Lung (tissue), 11 donors: ENCODE measurements at regions not wholly inside any gene's neighbourhood (a gene's known extent, or its start where the extent isn't known, plus 50 kb on each side); places are given as distances from the start of the nearest gene placed in this dataset.

ENCODE experiments used
- ATAC-seq: fragments of 200-7000 bp; cut with Tn5 transposase; one replicate; pipeline ENCODE4 v1.9.1; 2020; ENCODE audit warnings: moderate number of reproducible peaks; ENCODE audit not compliant: insufficient read depth, low FRiP score
- DNase-seq, 3 donors: peaks; one replicate each; pipeline ENCODE4 v3.0.0-alpha.2; 2013 to 2017
- H3K27ac ChIP-seq, 2 donors: one replicate each; pipeline ENCODE4 v1.5.1; 2013; ENCODE audit warnings: mild to moderate bottlenecking in 2 of 2, moderate library complexity in 2 of 2, control low read depth in 1 of 2, inconsistent platforms in 1 of 2, low read depth in 1 of 2, low read length in 1 of 2
- H3K27me3 ChIP-seq, 3 donors: one replicate each; pipeline ENCODE4 v1.5.1; 2013; ENCODE audit warnings: low read length in 2 of 3; ENCODE audit not compliant: control insufficient read depth in 3 of 3, insufficient read depth in 3 of 3
- H3K36me3 ChIP-seq, 4 donors: one replicate each; pipeline ENCODE4 v1.5.1; 2013; ENCODE audit warnings: low read length in 4 of 4, mild to moderate bottlenecking in 1 of 4, moderate library complexity in 1 of 4; ENCODE audit not compliant: control insufficient read depth in 4 of 4, insufficient read depth in 4 of 4
- H3K4me1 ChIP-seq, 5 donors: one replicate each; pipeline ENCODE4 v1.5.1; 2013; ENCODE audit warnings: low read length in 5 of 5, mild to moderate bottlenecking in 2 of 5, moderate library complexity in 1 of 5; ENCODE audit not compliant: control insufficient read depth in 5 of 5, insufficient read depth in 5 of 5
- H3K4me3 ChIP-seq: one replicate; pipeline ENCODE4 v1.5.1; 2013; ENCODE audit warnings: mild to moderate bottlenecking, control low read depth, moderate library complexity
- H3K9ac ChIP-seq, 2 donors: one replicate each; pipeline ENCODE4 v1.5.1; 2013; ENCODE audit warnings: low read length in 2 of 2, control low read depth in 1 of 2; ENCODE audit not compliant: insufficient read depth in 1 of 2
- H3K9me3 ChIP-seq, 4 donors: one replicate each; pipeline ENCODE4 v1.5.1; 2013; ENCODE audit warnings: low read length in 3 of 4, mild to moderate bottlenecking in 1 of 4, moderate library complexity in 1 of 4; ENCODE audit not compliant: control insufficient read depth in 4 of 4, insufficient read depth in 3 of 4
- CTCF ChIP-seq: IDR thresholded peaks from 2 replicates; pipeline ENCODE4 v1.5.1; 2012; ENCODE audit warnings: mild to moderate bottlenecking; ENCODE audit errors: control extremely low read depth, extremely low read depth
- WGBS, 2 donors: extraction: QIAGEN DNeasy Blood & Tissue Kit; methylation state at CpG; one replicate each; pipeline ENCODE4 v1.1.7; 2013; 5-methylcytosine and 5-hydroxymethylcytosine counted together
- donor health status: control.
- donor health status: control.
- donor health status: Bipolar disorder and iron deficiency.
- donor health status: healthy.
- donor health status: DM: yes; HTN: yes; CAD: no.

GRCh38 chr6:15775076-15775634 lies 112.3 kb upstream of the DTNBP1 start:
- Histone ChIP-seq H3K36me3 (no peaks in the 10 kb centered on the region), H3K27ac (no peak overlapping the region), H3K9ac (no peak overlapping the region), H3K27me3 (no peaks in the 10 kb centered on the region), H3K4me3 (no peak overlapping the region), H3K4me1 (no peaks in the 10 kb centered on the region), H3K9me3 (no peaks in the 10 kb centered on the region)
- no peak for DNase-seq
- TF ChIP-seq CTCF = no peak
- WGBS, 2 donors = 98% methylated on average over 2 of the region's 2 CpGs
- no peak for ATAC-seq

GRCh38 chr6:15773806-15774410 lies 111.1 kb upstream of the DTNBP1 start:
- 85% methylated on average over 3 of the region's 3 CpGs for WGBS, 2 donors
- TF ChIP-seq CTCF = no peak
- H3K4me1 ChIP-seq = no peaks in the 10 kb centered on the region
- no peaks in the 10 kb centered on the region for H3K27me3 ChIP-seq
- ATAC-seq (no peak), DNase-seq (no peak)
- H3K27ac ChIP-seq = no peak overlapping the region
- H3K9ac ChIP-seq = no peak overlapping the region
- H3K4me3 ChIP-seq = no peak overlapping the region
- H3K9me3 ChIP-seq = no peaks in the 10 kb centered on the region
- no peaks in the 10 kb centered on the region for H3K36me3 ChIP-seq

GRCh38 chr6:15770347-15771143 lies 107.7 kb upstream of the DTNBP1 start:
- TF ChIP-seq CTCF = no peak
- no peak for ATAC-seq
- Histone ChIP-seq H3K4me1 (no peaks in the 10 kb centered on the region), H3K9me3 (no peaks in the 10 kb centered on the region), H3K36me3 (no peaks in the 10 kb centered on the region), H3K27me3 (no peaks in the 10 kb centered on the region), H3K9ac (no peak overlapping the region), H3K4me3 (no peak overlapping the region), H3K27ac (no peak overlapping the region)
- no peak for DNase-seq
- WGBS, 2 donors = 88% methylated on average over 4 of the region's 4 CpGs
